Caco-2 (cell line): ENCODE measurements at regions not wholly inside any gene's neighbourhood (a gene's known extent, or its start where the extent isn't known, plus 50 kb on each side); places are given as distances from the start of the nearest gene placed in this dataset.

Experiments used
- BruUV-seq: library from RNA; stranded (reverse); fragments of 400-500 nt; replicated peaks from 2 replicates; lab custom pipeline; 2021; lab: Mats Ljungman, UMichigan
- CTCF ChIA-PET: fragments of 300-600 bp; sonication (Branson Sonifier 250); formaldehyde crosslinking; loops from one replicate; lab custom pipeline; 2022; ENCODE audit warnings: antibody characterized with exemption; lab: Charles Lee
- POLR2A ChIA-PET: fragments of 300-600 bp; sonication (Branson Sonifier 250); formaldehyde crosslinking; loops from one replicate; lab custom pipeline; 2022; ENCODE audit warnings: antibody characterized with exemption; lab: Charles Lee
- DNase-seq, 2 experiments: peaks; one replicate each; pipeline versions ENCODE4 v3.0.0 to v3.0.0-alpha.2; 2020 to 2022
- H3K27me3 ChIP-seq: replicated peaks from 2 replicates; pipeline ENCODE4 v1.6.0; 2011; ENCODE audit warnings: low read length; ENCODE audit not compliant: control insufficient read depth, insufficient read depth
- H3K36me3 ChIP-seq: 2 replicates; pipeline ENCODE4 v1.5.1; 2011; ENCODE audit warnings: low read length; ENCODE audit not compliant: control insufficient read depth, insufficient read depth
- H3K4me1 ChIP-seq: fragments of 250-450 bp; sonication (Bioruptor Pico); 2 replicates; pipeline ENCODE4 v1.5.1; 2020; ENCODE audit warnings: mild to moderate bottlenecking
- H3K4me3 ChIP-seq: 2 replicates; pipeline ENCODE4 v1.5.1; 2011; ENCODE audit warnings: low read depth, mild to moderate bottlenecking, control low read depth, low read length
- H3K9me3 ChIP-seq: fragments of 250-450 bp; sonication (Bioruptor Pico); 2 replicates; pipeline ENCODE4 v1.5.1; 2020; ENCODE audit warnings: mild to moderate bottlenecking, moderate library complexity
- H3K27ac Mint-ChIP-seq: one replicate; pipeline ENCODE4 v1.8.0; 2022; ENCODE audit warnings: mixed read lengths; ENCODE audit not compliant: unreplicated experiment
- H3K27me3 Mint-ChIP-seq: one replicate; pipeline ENCODE4 v1.8.0; 2022; ENCODE audit warnings: mixed read lengths; ENCODE audit not compliant: insufficient read depth, unreplicated experiment
- H3K36me3 Mint-ChIP-seq: one replicate; pipeline ENCODE4 v1.8.0; 2022; ENCODE audit warnings: mild to moderate bottlenecking, mixed read lengths; ENCODE audit not compliant: insufficient read depth, unreplicated experiment
- H3K4me1 Mint-ChIP-seq: one replicate; pipeline ENCODE4 v1.8.0; 2022; ENCODE audit warnings: low read depth, mixed read lengths; ENCODE audit not compliant: unreplicated experiment
- H3K4me3 Mint-ChIP-seq: one replicate; pipeline ENCODE4 v1.8.0; 2022; ENCODE audit warnings: mild to moderate bottlenecking, moderate library complexity, mixed read lengths; ENCODE audit not compliant: unreplicated experiment
- H3K9me3 Mint-ChIP-seq: one replicate; pipeline ENCODE4 v1.8.0; 2022; ENCODE audit warnings: mixed read lengths; ENCODE audit not compliant: unreplicated experiment
- CTCF ChIP-seq, 2 experiments: fragments of 200-600 bp in 1 of 2; IDR thresholded peaks; 1 replicate in 1 of 2; 2 replicates in 1 of 2; pipeline versions ENCODE4 v1.5.1 to v1.8.0; 2011 to 2022; ENCODE audit warnings: antibody characterized with exemption in 1 of 2, control low read depth in 1 of 2, inconsistent platforms in 1 of 2, low read depth in 1 of 2, low read length in 1 of 2, mild to moderate bottlenecking in 1 of 2, moderate library complexity in 1 of 2; ENCODE audit not compliant: insufficient read depth in 1 of 2, severe bottlenecking in 1 of 2, unreplicated experiment in 1 of 2
- intact Hi-C: fragments of 100-400 bp; cut with micrococcal nuclease; formaldehyde crosslinking; loops from one replicate; pipeline ENCODE4 v1.10.0; 2022; ENCODE audit not compliant: unreplicated experiment

- no peak for TF ChIP-seq CTCF (IDR thresholded peaks at IDR 0.05; ENCODE audit: insufficient read depth in 1 of 2, low read depth in 1 of 2, low read length in 1 of 2, severe bottlenecking in 1 of 2, unreplicated experiment in 1 of 2)
- H3K27me3 ChIP-seq = no peaks in the 10 kb centered on the region
- no peaks in the 10 kb centered on the region for H3K36me3 ChIP-seq
- Mint-ChIP-seq H3K27me3 (no peaks in the 10 kb centered on the region), H3K36me3 (no peaks in the 10 kb centered on the region), H3K4me3 (no peak overlapping the region), H3K4me1 (no peaks in the 10 kb centered on the region), H3K9me3 (no peaks in the 10 kb centered on the region), H3K27ac (no peak overlapping the region)
- ChIA-PET CTCF (no interaction called here), POLR2A (no interaction called here)
- intact Hi-C loops = no loop called here
- DNase-seq = no peak
- BruUV-seq = no TSS peak
- no peak overlapping the region for H3K4me3 ChIP-seq
- H3K4me1 ChIP-seq = no peaks in the 10 kb centered on the region
- no peaks in the 10 kb centered on the region for H3K9me3 ChIP-seq
Measured at GRCh38 chr4:63361628-63362027, 1047.6 kb downstream of the TECRL start.

- Histone ChIP-seq H3K27me3 (no peaks in the 10 kb centered on the region), H3K4me3 (no peak overlapping the region), H3K36me3 (no peaks in the 10 kb centered on the region), H3K4me1 (no peaks in the 10 kb centered on the region), H3K9me3 (no peaks in the 10 kb centered on the region)
- no peak for DNase-seq
- Mint-ChIP-seq H3K9me3 (no peaks in the 10 kb centered on the region), H3K4me3 (no peak overlapping the region), H3K4me1 (no peaks in the 10 kb centered on the region), H3K36me3 (no peaks in the 10 kb centered on the region), H3K27ac (no peak overlapping the region), H3K27me3 (no peaks in the 10 kb centered on the region)
- TF ChIP-seq CTCF (IDR thresholded peaks at IDR 0.05; ENCODE audit: insufficient read depth in 1 of 2, low read depth in 1 of 2, low read length in 1 of 2, severe bottlenecking in 1 of 2, unreplicated experiment in 1 of 2) = no peak
- POLR2A ChIA-PET = no interaction called here
- intact Hi-C loops = no loop called here
- CTCF ChIA-PET = no interaction called here
- BruUV-seq = no TSS peak
Measured at GRCh38 chr4:63361066-63361465, 1048.2 kb downstream of the TECRL start.

- ChIA-PET POLR2A (no interaction called here), CTCF (no interaction called here)
- TF ChIP-seq CTCF (IDR thresholded peaks at IDR 0.05; ENCODE audit: insufficient read depth in 1 of 2, low read depth in 1 of 2, low read length in 1 of 2, severe bottlenecking in 1 of 2, unreplicated experiment in 1 of 2) = no peak
- H3K4me1 ChIP-seq = no peaks in the 10 kb centered on the region
- no peaks in the 10 kb centered on the region for H3K4me1 Mint-ChIP-seq
- H3K27ac Mint-ChIP-seq = no peak overlapping the region
- peaks cover 7% of the 10 kb centered on the region for H3K9me3 Mint-ChIP-seq
- no peaks in the 10 kb centered on the region for H3K27me3 ChIP-seq
- DNase-seq = no peak
- H3K36me3 Mint-ChIP-seq = no peaks in the 10 kb centered on the region
- H3K4me3 ChIP-seq = no peak overlapping the region
- BruUV-seq = no TSS peak
- intact Hi-C loops = no loop called here
- no peaks in the 10 kb centered on the region for H3K9me3 ChIP-seq
- H3K27me3 Mint-ChIP-seq = no peaks in the 10 kb centered on the region
- H3K4me3 Mint-ChIP-seq = no peak overlapping the region
- H3K36me3 ChIP-seq = no peaks in the 10 kb centered on the region
Measured at GRCh38 chr4:63349674-63350025, 1059.6 kb downstream of the TECRL start.
